OCI-LY7 (cell line): ENCODE measurements at regions not wholly inside any gene's neighbourhood (a gene's known extent, or its start where the extent isn't known, plus 50 kb on each side); places are given as distances from the start of the nearest gene placed in this dataset.

ENCODE experiments used
- BruUV-seq: library from RNA; stranded (reverse); fragments of 400-500 nt; replicated peaks from 2 replicates; lab custom pipeline; 2021; lab: Mats Ljungman, UMichigan
- CTCF ChIA-PET: fragments of 300-600 bp; sonication (Branson Sonifier 250); formaldehyde crosslinking; loops from one replicate; lab custom pipeline; 2022; ENCODE audit warnings: antibody characterized with exemption; ENCODE audit not compliant: unreplicated experiment; lab: Charles Lee
- POLR2A ChIA-PET: fragments of 300-600 bp; sonication (Branson Sonifier 250); formaldehyde crosslinking; loops from one replicate; lab custom pipeline; 2022; ENCODE audit warnings: antibody characterized with exemption; lab: Charles Lee
- DNase-seq: peaks from one replicate; pipeline ENCODE4 v3.0.0-alpha.2; 2015; ENCODE audit warnings: low spot score
- H2AFZ ChIP-seq: fragments of 200-600 bp; sonication (generic), shearing (Covaris generic); 2 replicates; pipeline ENCODE4 v1.6.1; 2014; ENCODE audit warnings: mild to moderate bottlenecking, antibody characterized with exemption, low read length, moderate library complexity
- H3K27ac ChIP-seq: fragments of 200-600 bp; sonication (generic); 2 replicates; pipeline ENCODE4 v1.5.1; 2014; ENCODE audit warnings: mixed run types, low read depth, mild to moderate bottlenecking, moderate library complexity, low read length, inconsistent platforms; ENCODE audit not compliant: poor library complexity, severe bottlenecking
- H3K36me3 ChIP-seq: fragments of 200-600 bp; sonication (generic); 2 replicates; pipeline ENCODE4 v1.6.1; 2014; ENCODE audit warnings: mild to moderate bottlenecking, antibody characterized with exemption, low read length, moderate library complexity, mixed read lengths; ENCODE audit not compliant: insufficient read depth
- H3K4me1 ChIP-seq: fragments of 200-600 bp; sonication (generic); 2 replicates; pipeline ENCODE4 v1.5.1; 2014; ENCODE audit warnings: mild to moderate bottlenecking, low read length; ENCODE audit not compliant: insufficient read depth, poor library complexity, severe bottlenecking
- H3K4me2 ChIP-seq: fragments of 200-600 bp; sonication (generic); 2 replicates; pipeline ENCODE4 v1.6.1; 2014; ENCODE audit warnings: mild to moderate bottlenecking, low read length
- H3K4me3 ChIP-seq: fragments of 200-600 bp; sonication (generic); 2 replicates; pipeline ENCODE4 v1.5.1; 2014; ENCODE audit warnings: mild to moderate bottlenecking, low read depth, low read length; ENCODE audit not compliant: poor library complexity, severe bottlenecking
- H3K79me2 ChIP-seq: fragments of 200-600 bp; sonication (generic); 2 replicates; pipeline ENCODE4 v1.6.1; 2016; ENCODE audit warnings: low read depth, mild to moderate bottlenecking, low read length, moderate library complexity, mixed read lengths; ENCODE audit not compliant: insufficient read depth
- H3K9me2 ChIP-seq: fragments of 200-600 bp; sonication (generic); 2 replicates; pipeline ENCODE4 v1.6.1; 2016; ENCODE audit warnings: mild to moderate bottlenecking, low read length, mixed read lengths; ENCODE audit not compliant: insufficient read depth
- H3K9me3 ChIP-seq: fragments of 200-600 bp; sonication (generic); 2 replicates; pipeline ENCODE4 v1.6.1; 2014; ENCODE audit warnings: mild to moderate bottlenecking, mixed run types, low read length, mixed read lengths
- H4K20me1 ChIP-seq: fragments of 200-600 bp; sonication (generic); 2 replicates; pipeline ENCODE4 v1.6.1; 2014; ENCODE audit warnings: mild to moderate bottlenecking, antibody characterized with exemption, low read length, moderate library complexity, mixed read lengths; ENCODE audit not compliant: insufficient read depth
- CTCF ChIP-seq: fragments of 200-600 bp; sonication (generic); conservative IDR thresholded peaks from 2 replicates; pipeline ENCODE4 v1.5.1; 2014; ENCODE audit warnings: mild to moderate bottlenecking, antibody characterized with exemption, low read length, moderate library complexity, mixed read lengths
- EZH2phosphoT487 ChIP-seq: fragments of 200-600 bp; sonication (generic); IDR thresholded peaks from 2 replicates; pipeline ENCODE4 v1.6.1; 2018; ENCODE audit warnings: low read depth, borderline replicate concordance, mild to moderate bottlenecking, mixed run types, antibody characterized with exemption, low read length, moderate library complexity, mixed read lengths
- intact Hi-C: fragments of 100-400 bp; cut with micrococcal nuclease; formaldehyde crosslinking; loops from one replicate; pipeline ENCODE4 v1.10.0; 2022; ENCODE audit not compliant: unreplicated experiment

GRCh38 chr2:16404551-16405300, 260.9 kb downstream of the CYRIA start:
- no TSS peak for BruUV-seq
- Histone ChIP-seq H2AFZ (no peak overlapping the region), H3K4me1 (no peaks in the 10 kb centered on the region), H3K4me2 (no peak overlapping the region), H3K36me3 (no peaks in the 10 kb centered on the region), H3K9me3 (no peaks in the 10 kb centered on the region), H4K20me1 (no peaks in the 10 kb centered on the region), H3K4me3 (no peak overlapping the region), H3K9me2 (no peaks in the 10 kb centered on the region), H3K79me2 (no peaks in the 10 kb centered on the region), H3K27ac (no peak overlapping the region)
- no peak for DNase-seq
- ChIA-PET CTCF (no interaction called here), POLR2A (no interaction called here)
- intact Hi-C loops = no loop called here
- TF ChIP-seq EZH2phosphoT487 = no peak
- no peak for TF ChIP-seq CTCF

- BruUV-seq = no TSS peak
- Histone ChIP-seq H3K9me2 (no peaks in the 10 kb centered on the region), H3K4me3 (no peak overlapping the region), H3K4me2 (no peak overlapping the region), H2AFZ (no peak overlapping the region), H3K27ac (no peak overlapping the region), H3K36me3 (no peaks in the 10 kb centered on the region), H3K9me3 (no peaks in the 10 kb centered on the region), H3K4me1 (no peaks in the 10 kb centered on the region), H4K20me1 (no peaks in the 10 kb centered on the region), H3K79me2 (no peaks in the 10 kb centered on the region)
- TF ChIP-seq CTCF = no peak
- no peak for TF ChIP-seq EZH2phosphoT487
- intact Hi-C loops = no loop called here
- ChIA-PET CTCF (no interaction called here), POLR2A (no interaction called here)
- DNase-seq = no peak
These were observed 261.5 kb downstream of the CYRIA start for GRCh38 chr2:16404146-16404545.

- no peaks in the 10 kb centered on the region for H3K4me1 ChIP-seq
- DNase-seq = no peak
- no peaks in the 10 kb centered on the region for H3K9me3 ChIP-seq
- no peak overlapping the region for H3K27ac ChIP-seq
- TF ChIP-seq CTCF (no peak), EZH2phosphoT487 (no peak)
- CTCF ChIA-PET = no interaction called here
- no peaks in the 10 kb centered on the region for H4K20me1 ChIP-seq
- POLR2A ChIA-PET = no interaction called here
- H3K79me2 ChIP-seq = no peaks in the 10 kb centered on the region
- H3K9me2 ChIP-seq = no peaks in the 10 kb centered on the region
- no peak overlapping the region for H2AFZ ChIP-seq
- no peak overlapping the region for H3K4me2 ChIP-seq
- intact Hi-C loops = no loop called here
- H3K36me3 ChIP-seq = no peaks in the 10 kb centered on the region
- BruUV-seq = no TSS peak
- no peak overlapping the region for H3K4me3 ChIP-seq
These were observed 262.7 kb downstream of the CYRIA start for GRCh38 chr2:16402891-16403290.
